ENCODE measurements at regions not wholly inside any gene's neighbourhood (a gene's known extent, or its start where the extent isn't known, plus 50 kb on each side); places are given as distances from the start of the nearest gene placed in this dataset.

GRCh38 chr3:148510561-148510960 is 187.1 kb upstream of the AGTR1 start:
- Histone ChIP-seq H4K20me1 (ENCODE audit: low read depth, low read length) (no peaks in the 10 kb centered on the region), H3F3A (ENCODE audit: insufficient read depth) (no peaks in the 10 kb centered on the region), H3K27me3 (ENCODE audit: low read length) (no peaks in the 10 kb centered on the region), H3K4me3 (ENCODE audit: insufficient read depth, low read length, poor library complexity, severe bottlenecking) (no peak overlapping the region), H3K9ac (ENCODE audit: low read length) (no peak overlapping the region), H3K9me3 (ENCODE audit: insufficient read depth, low read length) (no peaks in the 10 kb centered on the region), H3K36me3 (ENCODE audit: low read length) (no peaks in the 10 kb centered on the region), H3K79me2 (ENCODE audit: insufficient read depth, low read length) (no peaks in the 10 kb centered on the region), H3K9me2 (replicated peaks; ENCODE audit: insufficient read depth, low read length) (no peaks in the 10 kb centered on the region), H3K27ac (ENCODE audit: low read depth, low read length) (no peak overlapping the region), H3K4me2 (ENCODE audit: low read depth, low read length, poor library complexity, severe bottlenecking) (no peak overlapping the region), H2AFZ (ENCODE audit: low read depth, low read length, severe bottlenecking) (no peak overlapping the region)
- no peak for TF ChIP-seq CTCF (IDR thresholded peaks at IDR 0.05; ENCODE audit: insufficient read depth, low read length, poor library complexity, severe bottlenecking)
- no peak for TF ChIP-seq EZH2phosphoT487 (conservative IDR thresholded peaks at IDR 0.05; ENCODE audit: low read length)

GRCh38 chr3:148512648-148513047 is 185.1 kb upstream of the AGTR1 start:
- H3K79me2 ChIP-seq (ENCODE audit: insufficient read depth, low read length): no peaks in the 10 kb centered on the region
- no peaks in the 10 kb centered on the region for H3K9me3 ChIP-seq (ENCODE audit: insufficient read depth, low read length)
- H3K27ac ChIP-seq (ENCODE audit: low read depth, low read length): no peak overlapping the region
- H3K9me2 ChIP-seq (replicated peaks; ENCODE audit: insufficient read depth, low read length): no peaks in the 10 kb centered on the region
- no peak overlapping the region for H3K9ac ChIP-seq (ENCODE audit: low read length)
- no peak overlapping the region for H3K4me2 ChIP-seq (ENCODE audit: low read depth, low read length, poor library complexity, severe bottlenecking)
- no peak overlapping the region for H2AFZ ChIP-seq (ENCODE audit: low read depth, low read length, severe bottlenecking)
- no peaks in the 10 kb centered on the region for H3K27me3 ChIP-seq (ENCODE audit: low read length)
- no peaks in the 10 kb centered on the region for H3F3A ChIP-seq (ENCODE audit: insufficient read depth)
- no peak for TF ChIP-seq EZH2phosphoT487 (conservative IDR thresholded peaks at IDR 0.05; ENCODE audit: low read length)
- TF ChIP-seq CTCF (IDR thresholded peaks at IDR 0.05; ENCODE audit: insufficient read depth, low read length, poor library complexity, severe bottlenecking): no peak
- no peak overlapping the region for H3K4me3 ChIP-seq (ENCODE audit: insufficient read depth, low read length, poor library complexity, severe bottlenecking)
- H3K36me3 ChIP-seq (ENCODE audit: low read length): no peaks in the 10 kb centered on the region
- H4K20me1 ChIP-seq (ENCODE audit: low read depth, low read length): no peaks in the 10 kb centered on the region

GRCh38 chr3:148513096-148513543 is 184.6 kb upstream of the AGTR1 start:
- H2AFZ ChIP-seq (ENCODE audit: low read depth, low read length, severe bottlenecking): no peak overlapping the region
- H3K79me2 ChIP-seq (ENCODE audit: insufficient read depth, low read length): no peaks in the 10 kb centered on the region
- no peak overlapping the region for H3K4me3 ChIP-seq (ENCODE audit: insufficient read depth, low read length, poor library complexity, severe bottlenecking)

More at GRCh38 chr3:148513096-148513543, 184.6 kb upstream of the AGTR1 start:
- Histone ChIP-seq H4K20me1 (ENCODE audit: low read depth, low read length) (no peaks in the 10 kb centered on the region), H3F3A (ENCODE audit: insufficient read depth) (no peaks in the 10 kb centered on the region), H3K36me3 (ENCODE audit: low read length) (no peaks in the 10 kb centered on the region), H3K27me3 (ENCODE audit: low read length) (no peaks in the 10 kb centered on the region), H3K27ac (ENCODE audit: low read depth, low read length) (no peak overlapping the region), H3K4me2 (ENCODE audit: low read depth, low read length, poor library complexity, severe bottlenecking) (no peak overlapping the region), H3K9me2 (replicated peaks; ENCODE audit: insufficient read depth, low read length) (no peaks in the 10 kb centered on the region), H3K9ac (ENCODE audit: low read length) (no peak overlapping the region), H3K9me3 (ENCODE audit: insufficient read depth, low read length) (no peaks in the 10 kb centered on the region)
- no peak for TF ChIP-seq EZH2phosphoT487 (conservative IDR thresholded peaks at IDR 0.05; ENCODE audit: low read length)
- no peak for TF ChIP-seq CTCF (IDR thresholded peaks at IDR 0.05; ENCODE audit: insufficient read depth, low read length, poor library complexity, severe bottlenecking)
